ENCODE measurements at regions not wholly inside any gene's neighbourhood (a gene's known extent, or its start where the extent isn't known, plus 50 kb on each side); places are given as distances from the start of the nearest gene placed in this dataset.

- ATAC-seq (ENCODE audit: low read depth) (no peak), DNase-seq (ENCODE audit: low spot score) (no peak)
- Histone ChIP-seq H3K27ac (ENCODE audit: poor library complexity, severe bottlenecking) (no peak overlapping the region), H3K36me3 (ENCODE audit: low read depth) (no peaks in the 10 kb centered on the region), H3K4me1 (ENCODE audit: insufficient read depth, poor library complexity, severe bottlenecking) (no peaks in the 10 kb centered on the region), H3K4me3 (ENCODE audit: severe bottlenecking) (no peak overlapping the region), H3K9me3 (ENCODE audit: severe bottlenecking) (no peaks in the 10 kb centered on the region), H3K27me3 (ENCODE audit: insufficient read depth, poor library complexity, severe bottlenecking) (no peaks in the 10 kb centered on the region)
- TF ChIP-seq CTCF (IDR thresholded peaks at IDR 0.05; ENCODE audit: poor library complexity, severe bottlenecking) = no peak
These were observed 52.6 kb upstream of the SMAD6 start for GRCh38 chr15:66649235-66649984.

GRCh38 chr15:66650433-66650832 is 51.6 kb upstream of the SMAD6 start:
- DNase-seq (ENCODE audit: low spot score) = no peak
- Histone ChIP-seq H3K4me1 (ENCODE audit: insufficient read depth, poor library complexity, severe bottlenecking) (no peaks in the 10 kb centered on the region), H3K4me3 (ENCODE audit: severe bottlenecking) (no peak overlapping the region), H3K27me3 (ENCODE audit: insufficient read depth, poor library complexity, severe bottlenecking) (no peaks in the 10 kb centered on the region), H3K36me3 (ENCODE audit: low read depth) (no peaks in the 10 kb centered on the region), H3K9me3 (ENCODE audit: severe bottlenecking) (no peaks in the 10 kb centered on the region), H3K27ac (ENCODE audit: poor library complexity, severe bottlenecking) (no peak overlapping the region)
- no peak for ATAC-seq (ENCODE audit: low read depth)
- TF ChIP-seq CTCF (IDR thresholded peaks at IDR 0.05; ENCODE audit: poor library complexity, severe bottlenecking) = no peak

GRCh38 chr15:66651198-66651597 is 50.8 kb upstream of the SMAD6 start:
- Histone ChIP-seq H3K27ac (ENCODE audit: poor library complexity, severe bottlenecking) (no peak overlapping the region), H3K9me3 (ENCODE audit: severe bottlenecking) (no peaks in the 10 kb centered on the region), H3K4me3 (ENCODE audit: severe bottlenecking) (no peak overlapping the region), H3K36me3 (ENCODE audit: low read depth) (no peaks in the 10 kb centered on the region), H3K4me1 (ENCODE audit: insufficient read depth, poor library complexity, severe bottlenecking) (peaks cover 6% of the 10 kb centered on the region), H3K27me3 (ENCODE audit: insufficient read depth, poor library complexity, severe bottlenecking) (no peaks in the 10 kb centered on the region)
- DNase-seq (ENCODE audit: low spot score) = no peak
- no peak for TF ChIP-seq CTCF (IDR thresholded peaks at IDR 0.05; ENCODE audit: poor library complexity, severe bottlenecking)
- no peak for ATAC-seq (ENCODE audit: low read depth)

- no peak for DNase-seq (ENCODE audit: low spot score)
- Histone ChIP-seq H3K36me3 (ENCODE audit: low read depth) (no peaks in the 10 kb centered on the region), H3K27me3 (ENCODE audit: insufficient read depth, poor library complexity, severe bottlenecking) (no peaks in the 10 kb centered on the region), H3K4me3 (ENCODE audit: severe bottlenecking) (no peak overlapping the region), H3K9me3 (ENCODE audit: severe bottlenecking) (no peaks in the 10 kb centered on the region), H3K4me1 (ENCODE audit: insufficient read depth, poor library complexity, severe bottlenecking) (peaks cover 6% of the 10 kb centered on the region), H3K27ac (ENCODE audit: poor library complexity, severe bottlenecking) (no peak overlapping the region)
- ATAC-seq (ENCODE audit: low read depth) = no peak
- TF ChIP-seq CTCF (IDR thresholded peaks at IDR 0.05; ENCODE audit: poor library complexity, severe bottlenecking) = no peak
These were observed 50.0 kb upstream of the SMAD6 start for GRCh38 chr15:66651913-66652642.

All from RWPE2 (cell line).